ENCODE measurements at regions not wholly inside any gene's neighbourhood (a gene's known extent, or its start where the extent isn't known, plus 50 kb on each side); places are given as distances from the start of the nearest gene placed in this dataset.

GRCh38 chr18:72013427-72013850 is 530.7 kb downstream of the CBLN2 start:
- TF ChIP-seq CTCF (IDR thresholded peaks at IDR 0.05; ENCODE audit: control insufficient read depth, extremely low read depth, insufficient read depth), result no peak
- no peak overlapping the region for H3K4me3 ChIP-seq (ENCODE audit: low read depth, low read length)
- no peak for DNase-seq (ENCODE audit: low read depth)

GRCh38 chr18:71998547-71999097 is 545.5 kb downstream of the CBLN2 start:
- no peak for TF ChIP-seq CTCF (IDR thresholded peaks at IDR 0.05; ENCODE audit: control insufficient read depth, extremely low read depth, insufficient read depth)
- H3K4me3 ChIP-seq (ENCODE audit: low read depth, low read length), result no peak overlapping the region
- DNase-seq (ENCODE audit: low read depth), result no peak

DNA sequence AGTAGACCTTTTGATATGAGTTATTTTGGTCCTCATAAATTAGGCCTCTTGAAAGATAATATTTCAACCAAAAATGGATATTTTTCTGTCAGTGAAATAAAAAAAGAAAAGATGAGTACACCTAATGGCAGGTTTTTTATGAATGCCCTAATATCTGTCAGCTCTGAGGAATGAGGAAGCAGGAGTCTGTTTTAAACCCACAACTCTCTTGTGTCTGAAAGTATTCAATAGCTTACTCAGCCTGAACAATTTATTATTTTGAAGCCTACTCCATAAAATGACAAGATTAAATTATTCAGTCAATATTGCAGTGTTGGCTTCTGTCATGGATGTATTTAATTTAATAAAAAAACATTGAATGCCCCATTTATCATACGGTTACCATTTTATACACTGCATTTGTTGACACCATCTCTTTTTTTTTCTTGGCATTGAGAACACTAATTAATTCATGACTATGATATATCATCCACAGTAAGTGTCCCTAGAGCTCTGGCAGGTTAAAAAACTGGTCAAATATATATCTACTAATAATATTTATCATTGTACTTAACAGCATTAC is 548.2 kb downstream of the CBLN2 start:
- TF ChIP-seq CTCF (IDR thresholded peaks at IDR 0.05; ENCODE audit: control insufficient read depth, extremely low read depth, insufficient read depth), result no peak
- H3K4me3 ChIP-seq (ENCODE audit: low read depth, low read length), result no peak overlapping the region
- no peak for DNase-seq (ENCODE audit: low read depth)

DNA sequence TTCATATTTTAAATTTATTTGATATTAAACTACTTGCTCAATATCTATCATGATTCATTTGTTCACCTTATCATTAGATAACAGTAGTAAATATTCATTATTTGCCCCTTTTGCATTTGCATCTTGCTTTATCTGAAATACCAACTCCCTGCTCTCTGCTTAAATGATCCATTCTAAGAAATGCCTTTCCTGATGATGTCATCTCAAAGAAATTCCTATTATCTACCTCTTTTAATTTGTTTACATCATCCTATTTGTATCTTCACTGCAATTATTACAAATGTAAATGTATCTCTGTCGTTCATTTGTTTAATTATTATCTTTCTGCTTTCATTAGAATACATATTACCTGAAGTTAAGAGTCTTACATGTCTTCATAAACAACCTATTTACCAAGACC is 549.9 kb downstream of the CBLN2 start:
- DNase-seq (ENCODE audit: low read depth), result no peak
- TF ChIP-seq CTCF (IDR thresholded peaks at IDR 0.05; ENCODE audit: control insufficient read depth, extremely low read depth, insufficient read depth), result no peak
- H3K4me3 ChIP-seq (ENCODE audit: low read depth, low read length), result no peak overlapping the region

- no peak for TF ChIP-seq CTCF (IDR thresholded peaks at IDR 0.05; ENCODE audit: control insufficient read depth, extremely low read depth, insufficient read depth)
- DNase-seq (ENCODE audit: low read depth), result no peak
- H3K4me3 ChIP-seq (ENCODE audit: low read depth, low read length), result no peak overlapping the region
Measured at GRCh38 chr18:71989616-71990015, 554.5 kb downstream of the CBLN2 start.

- no peak for DNase-seq (ENCODE audit: low read depth)
- TF ChIP-seq CTCF (IDR thresholded peaks at IDR 0.05; ENCODE audit: control insufficient read depth, extremely low read depth, insufficient read depth), result no peak
- H3K4me3 ChIP-seq (ENCODE audit: low read depth, low read length), result no peak overlapping the region
Measured at GRCh38 chr18:71986351-71987050, 557.6 kb downstream of the CBLN2 start.
